Thyroid gland (tissue), 4 donors: ENCODE measurements at regions not wholly inside any gene's neighbourhood (a gene's known extent, or its start where the extent isn't known, plus 50 kb on each side); places are given as distances from the start of the nearest gene placed in this dataset.

Experiments
- CTCF ChIP-seq, 6 experiments: fragments of 200-600 bp in 3 of 6; fragments of 450-650 bp in 3 of 6; sonication (generic) in 3 of 6; IDR thresholded peaks; one replicate each; pipeline ENCODE4 v1.5.1; 2016 to 2019; ENCODE audit warnings: antibody characterized with exemption in 6 of 6, mild to moderate bottlenecking in 2 of 6, inconsistent platforms in 1 of 6, moderate library complexity in 1 of 6
- POLR2A ChIP-seq, 2 donors: fragments of 450-650 bp; IDR thresholded peaks; one replicate each; pipeline ENCODE4 v1.6.1; 2017; ENCODE audit warnings: antibody characterized with exemption in 2 of 2, mild to moderate bottlenecking in 2 of 2, moderate library complexity in 1 of 2

GRCh38 chr22:49094858-49095257, 732.8 kb downstream of the BRD1 start:
- TF ChIP-seq POLR2A (IDR thresholded peaks at IDR 0.05) (no peak), CTCF (IDR thresholded peaks at IDR 0.05) (no peak)
